KMS-11 (cell line): ENCODE measurements at regions not wholly inside any gene's neighbourhood (a gene's known extent, or its start where the extent isn't known, plus 50 kb on each side); places are given as distances from the start of the nearest gene placed in this dataset.

Experiments
- H2AFZ ChIP-seq: fragments of 200-600 bp; sonication (generic); 2 replicates; pipeline ENCODE4 v1.6.1; 2016; ENCODE audit warnings: antibody characterized with exemption, mixed run types, low read depth
- H3K27ac ChIP-seq: fragments of 200-600 bp; sonication (generic); 2 replicates; pipeline ENCODE4 v1.6.1; 2016; ENCODE audit warnings: mild to moderate bottlenecking, mixed run types
- H3K27me3 ChIP-seq: fragments of 200-600 bp; sonication (generic); 2 replicates; pipeline ENCODE4 v1.6.1; 2017; ENCODE audit warnings: mild to moderate bottlenecking, low read depth, mixed run types, moderate library complexity; ENCODE audit not compliant: insufficient read depth
- H3K36me3 ChIP-seq: fragments of 200-600 bp; sonication (generic); 2 replicates; pipeline ENCODE4 v1.6.1; 2017; ENCODE audit warnings: mild to moderate bottlenecking, mixed run types; ENCODE audit not compliant: insufficient read depth
- H3K4me1 ChIP-seq: fragments of 200-600 bp; sonication (generic); 2 replicates; pipeline ENCODE4 v1.6.1; 2016; ENCODE audit warnings: mild to moderate bottlenecking, low read depth, mixed run types; ENCODE audit not compliant: poor library complexity, severe bottlenecking
- H3K4me2 ChIP-seq: fragments of 200-600 bp; sonication (generic); 2 replicates; pipeline ENCODE4 v1.7.0; 2016; ENCODE audit warnings: mild to moderate bottlenecking, mixed run types
- H3K4me3 ChIP-seq: fragments of 200-600 bp; sonication (generic); IDR thresholded peaks from 2 replicates; pipeline ENCODE4 v1.6.1; 2017; ENCODE audit warnings: low read depth, low read length, mixed read lengths; ENCODE audit not compliant: insufficient read depth
- H3K79me2 ChIP-seq: fragments of 200-600 bp; sonication (generic); 2 replicates; pipeline ENCODE4 v1.6.1; 2016; ENCODE audit warnings: low read depth, mixed run types; ENCODE audit not compliant: insufficient read depth
- H3K9ac ChIP-seq: fragments of 200-600 bp; sonication (generic); 2 replicates; pipeline ENCODE4 v1.6.1; 2016; ENCODE audit warnings: mild to moderate bottlenecking, mixed run types
- H4K20me1 ChIP-seq: fragments of 200-600 bp; sonication (generic); 2 replicates; pipeline ENCODE4 v1.6.1; 2016; ENCODE audit warnings: mild to moderate bottlenecking, mixed run types; ENCODE audit not compliant: insufficient read depth
- CTCF ChIP-seq: fragments of 200-600 bp; sonication (generic); conservative IDR thresholded peaks from 2 replicates; pipeline ENCODE4 v1.6.1; 2017; ENCODE audit warnings: low read depth, mild to moderate bottlenecking, antibody characterized with exemption, low read length, moderate library complexity, mixed read lengths

- Histone ChIP-seq H3K4me3 (no peak overlapping the region), H3K36me3 (no peaks in the 10 kb centered on the region), H3K79me2 (no peaks in the 10 kb centered on the region), H4K20me1 (no peaks in the 10 kb centered on the region), H3K4me2 (no peak overlapping the region), H3K27me3 (no peaks in the 10 kb centered on the region), H2AFZ (no peak overlapping the region), H3K27ac (no peak overlapping the region), H3K4me1 (no peaks in the 10 kb centered on the region), H3K9ac (no peak overlapping the region)
- TF ChIP-seq CTCF: no peak
These were observed 1555.5 kb upstream of the IGFBP7 start for GRCh38 chr4:58665649-58666048.

GRCh38 chr4:58658701-58659100 is 1548.5 kb upstream of the IGFBP7 start:
- Histone ChIP-seq H3K4me2 (no peak overlapping the region), H3K9ac (no peak overlapping the region), H3K27me3 (no peaks in the 10 kb centered on the region), H3K79me2 (no peaks in the 10 kb centered on the region), H3K27ac (no peak overlapping the region), H3K4me1 (no peaks in the 10 kb centered on the region), H3K36me3 (no peaks in the 10 kb centered on the region), H4K20me1 (no peaks in the 10 kb centered on the region), H2AFZ (no peak overlapping the region), H3K4me3 (no peak overlapping the region)
- TF ChIP-seq CTCF: no peak

DNA sequence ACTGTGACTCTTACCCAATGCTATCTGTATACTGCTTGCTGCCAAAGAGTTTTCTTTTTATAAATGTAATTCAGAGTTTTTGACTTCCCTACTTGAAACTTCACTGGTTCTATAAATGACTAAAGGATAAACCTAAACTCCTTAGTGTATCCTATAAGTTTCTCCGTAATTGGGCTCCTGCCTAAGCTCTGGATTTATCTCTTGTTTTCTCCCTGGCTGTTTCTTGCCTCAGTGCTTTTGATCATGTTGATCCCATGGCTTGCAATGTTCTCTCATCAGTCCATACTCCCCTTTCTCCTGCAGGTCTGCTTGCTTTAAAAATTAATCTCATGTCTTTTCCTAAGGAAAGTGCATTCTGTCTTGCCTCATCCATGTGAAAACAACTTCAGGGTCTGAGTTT is 1543.1 kb upstream of the IGFBP7 start:
- H2AFZ ChIP-seq: no peak overlapping the region
- H3K9ac ChIP-seq: no peak overlapping the region
- H3K4me1 ChIP-seq: no peaks in the 10 kb centered on the region
- no peaks in the 10 kb centered on the region for H3K36me3 ChIP-seq
- H3K4me3 ChIP-seq: no peak overlapping the region
- no peaks in the 10 kb centered on the region for H4K20me1 ChIP-seq
- no peak for TF ChIP-seq CTCF
- no peaks in the 10 kb centered on the region for H3K79me2 ChIP-seq
- no peaks in the 10 kb centered on the region for H3K27me3 ChIP-seq
- H3K4me2 ChIP-seq: no peak overlapping the region
- H3K27ac ChIP-seq: no peak overlapping the region

GRCh38 chr4:58649226-58649625 is 1539.0 kb upstream of the IGFBP7 start:
- no peaks in the 10 kb centered on the region for H3K36me3 ChIP-seq
- H3K27me3 ChIP-seq: no peaks in the 10 kb centered on the region
- H3K4me1 ChIP-seq: no peaks in the 10 kb centered on the region
- H3K4me2 ChIP-seq: no peak overlapping the region
- no peaks in the 10 kb centered on the region for H4K20me1 ChIP-seq
- no peak overlapping the region for H3K27ac ChIP-seq
- no peak overlapping the region for H3K9ac ChIP-seq
- no peaks in the 10 kb centered on the region for H3K79me2 ChIP-seq
- H3K4me3 ChIP-seq: no peak overlapping the region
- no peak for TF ChIP-seq CTCF
- no peak overlapping the region for H2AFZ ChIP-seq

GRCh38 chr4:58646126-58646525 is 1535.9 kb upstream of the IGFBP7 start:
- no peaks in the 10 kb centered on the region for H3K27me3 ChIP-seq
- H3K4me2 ChIP-seq: no peak overlapping the region
- no peak overlapping the region for H3K27ac ChIP-seq
- H3K4me3 ChIP-seq: no peak overlapping the region
- no peaks in the 10 kb centered on the region for H4K20me1 ChIP-seq
- no peak for TF ChIP-seq CTCF
- H3K36me3 ChIP-seq: no peaks in the 10 kb centered on the region
- no peak overlapping the region for H3K9ac ChIP-seq
- no peaks in the 10 kb centered on the region for H3K4me1 ChIP-seq
- no peak overlapping the region for H2AFZ ChIP-seq
- H3K79me2 ChIP-seq: no peaks in the 10 kb centered on the region
